ENCODE measurements at regions not wholly inside any gene's neighbourhood (a gene's known extent, or its start where the extent isn't known, plus 50 kb on each side); places are given as distances from the start of the nearest gene placed in this dataset.

DNA sequence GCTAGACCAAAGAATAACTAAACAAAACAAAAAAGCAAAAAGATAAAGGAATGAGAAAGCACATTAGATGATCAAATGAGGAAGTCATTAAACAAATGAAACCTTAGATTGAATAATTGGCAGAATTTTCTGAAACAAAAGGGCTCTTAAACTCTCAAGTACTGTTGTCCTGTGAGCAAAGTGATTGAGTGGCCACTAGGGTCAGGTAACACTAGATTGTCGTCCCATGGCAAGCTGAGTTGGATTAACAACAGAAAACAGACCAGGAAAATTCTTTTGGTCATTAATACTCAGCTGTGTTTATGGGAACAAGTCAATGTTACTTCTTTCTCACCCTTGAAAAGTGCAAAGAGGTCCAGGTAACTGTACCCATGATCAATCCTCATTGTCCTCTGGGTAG is 81.6 kb upstream of the MRPS30 start:
- TF ChIP-seq, protein P1, sequence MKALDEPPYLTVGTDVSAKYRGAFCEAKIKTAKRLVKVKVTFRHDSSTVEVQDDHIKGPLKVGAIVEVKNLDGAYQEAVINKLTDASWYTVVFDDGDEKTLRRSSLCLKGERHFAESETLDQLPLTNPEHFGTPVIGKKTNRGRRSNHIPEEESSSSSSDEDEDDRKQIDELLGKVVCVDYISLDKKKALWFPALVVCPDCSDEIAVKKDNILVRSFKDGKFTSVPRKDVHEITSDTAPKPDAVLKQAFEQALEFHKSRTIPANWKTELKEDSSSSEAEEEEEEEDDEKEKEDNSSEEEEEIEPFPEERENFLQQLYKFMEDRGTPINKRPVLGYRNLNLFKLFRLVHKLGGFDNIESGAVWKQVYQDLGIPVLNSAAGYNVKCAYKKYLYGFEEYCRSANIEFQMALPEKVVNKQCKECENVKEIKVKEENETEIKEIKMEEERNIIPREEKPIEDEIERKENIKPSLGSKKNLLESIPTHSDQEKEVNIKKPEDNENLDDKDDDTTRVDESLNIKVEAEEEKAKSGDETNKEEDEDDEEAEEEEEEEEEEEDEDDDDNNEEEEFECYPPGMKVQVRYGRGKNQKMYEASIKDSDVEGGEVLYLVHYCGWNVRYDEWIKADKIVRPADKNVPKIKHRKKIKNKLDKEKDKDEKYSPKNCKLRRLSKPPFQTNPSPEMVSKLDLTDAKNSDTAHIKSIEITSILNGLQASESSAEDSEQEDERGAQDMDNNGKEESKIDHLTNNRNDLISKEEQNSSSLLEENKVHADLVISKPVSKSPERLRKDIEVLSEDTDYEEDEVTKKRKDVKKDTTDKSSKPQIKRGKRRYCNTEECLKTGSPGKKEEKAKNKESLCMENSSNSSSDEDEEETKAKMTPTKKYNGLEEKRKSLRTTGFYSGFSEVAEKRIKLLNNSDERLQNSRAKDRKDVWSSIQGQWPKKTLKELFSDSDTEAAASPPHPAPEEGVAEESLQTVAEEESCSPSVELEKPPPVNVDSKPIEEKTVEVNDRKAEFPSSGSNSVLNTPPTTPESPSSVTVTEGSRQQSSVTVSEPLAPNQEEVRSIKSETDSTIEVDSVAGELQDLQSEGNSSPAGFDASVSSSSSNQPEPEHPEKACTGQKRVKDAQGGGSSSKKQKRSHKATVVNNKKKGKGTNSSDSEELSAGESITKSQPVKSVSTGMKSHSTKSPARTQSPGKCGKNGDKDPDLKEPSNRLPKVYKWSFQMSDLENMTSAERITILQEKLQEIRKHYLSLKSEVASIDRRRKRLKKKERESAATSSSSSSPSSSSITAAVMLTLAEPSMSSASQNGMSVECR (CRISPR knock-in tag; IDR thresholded peaks at IDR 0.05; ENCODE audit: borderline replicate concordance) = no peak
- TF ChIP-seq HMGA2 (CRISPR knock-in tag; IDR thresholded peaks at IDR 0.05) (no peak), ZNF416 (CRISPR knock-in tag; IDR thresholded peaks at IDR 0.05) (no peak), ZNF232 (CRISPR knock-in tag; IDR thresholded peaks at IDR 0.05) (no peak), PRRX2 (CRISPR knock-in tag; IDR thresholded peaks at IDR 0.05) (no peak), MYBL2 (CRISPR knock-in tag; IDR thresholded peaks at IDR 0.05) (no peak), FOXK1 (CRISPR knock-in tag; IDR thresholded peaks at IDR 0.05) (no peak)
- TF ChIP-seq, protein P2, sequence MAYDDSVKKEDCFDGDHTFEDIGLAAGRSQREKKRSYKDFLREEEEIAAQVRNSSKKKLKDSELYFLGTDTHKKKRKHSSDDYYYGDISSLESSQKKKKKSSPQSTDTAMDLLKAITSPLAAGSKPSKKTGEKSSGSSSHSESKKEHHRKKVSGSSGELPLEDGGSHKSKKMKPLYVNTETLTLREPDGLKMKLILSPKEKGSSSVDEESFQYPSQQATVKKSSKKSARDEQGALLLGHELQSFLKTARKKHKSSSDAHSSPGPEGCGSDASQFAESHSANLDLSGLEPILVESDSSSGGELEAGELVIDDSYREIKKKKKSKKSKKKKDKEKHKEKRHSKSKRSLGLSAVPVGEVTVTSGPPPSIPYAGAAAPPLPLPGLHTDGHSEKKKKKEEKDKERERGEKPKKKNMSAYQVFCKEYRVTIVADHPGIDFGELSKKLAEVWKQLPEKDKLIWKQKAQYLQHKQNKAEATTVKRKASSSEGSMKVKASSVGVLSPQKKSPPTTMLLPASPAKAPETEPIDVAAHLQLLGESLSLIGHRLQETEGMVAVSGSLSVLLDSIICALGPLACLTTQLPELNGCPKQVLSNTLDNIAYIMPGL (CRISPR knock-in tag; IDR thresholded peaks at IDR 0.05) = no peak
- TF ChIP-seq, protein P3, sequence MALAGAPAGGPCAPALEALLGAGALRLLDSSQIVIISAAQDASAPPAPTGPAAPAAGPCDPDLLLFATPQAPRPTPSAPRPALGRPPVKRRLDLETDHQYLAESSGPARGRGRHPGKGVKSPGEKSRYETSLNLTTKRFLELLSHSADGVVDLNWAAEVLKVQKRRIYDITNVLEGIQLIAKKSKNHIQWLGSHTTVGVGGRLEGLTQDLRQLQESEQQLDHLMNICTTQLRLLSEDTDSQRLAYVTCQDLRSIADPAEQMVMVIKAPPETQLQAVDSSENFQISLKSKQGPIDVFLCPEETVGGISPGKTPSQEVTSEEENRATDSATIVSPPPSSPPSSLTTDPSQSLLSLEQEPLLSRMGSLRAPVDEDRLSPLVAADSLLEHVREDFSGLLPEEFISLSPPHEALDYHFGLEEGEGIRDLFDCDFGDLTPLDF (CRISPR knock-in tag; IDR thresholded peaks at IDR 0.05) = no peak
- Mint-ChIP-seq H3K9me3 (peaks cover 8% of the 10 kb centered on the region), H3K27me3 (ENCODE audit: low read depth) (no peaks in the 10 kb centered on the region), H3K36me3 (peaks cover 6% of the 10 kb centered on the region), H3K4me1 (peaks cover 26% of the 10 kb centered on the region), H3K4me3 (no peak overlapping the region), H3K27ac (peak overlapping the region; percentile 79)
- peak; percentile 60 for ATAC-seq
- CTCF ChIA-PET = interaction anchor here (1.6 kb wide), 1 partner anchor 9 kb away, joined by 4 read pairs; no protein-coding TSS in a partner anchor
- POLR2A ChIA-PET = no interaction called here
- DNase-seq (ENCODE audit: low spot score) = no peak

DNA sequence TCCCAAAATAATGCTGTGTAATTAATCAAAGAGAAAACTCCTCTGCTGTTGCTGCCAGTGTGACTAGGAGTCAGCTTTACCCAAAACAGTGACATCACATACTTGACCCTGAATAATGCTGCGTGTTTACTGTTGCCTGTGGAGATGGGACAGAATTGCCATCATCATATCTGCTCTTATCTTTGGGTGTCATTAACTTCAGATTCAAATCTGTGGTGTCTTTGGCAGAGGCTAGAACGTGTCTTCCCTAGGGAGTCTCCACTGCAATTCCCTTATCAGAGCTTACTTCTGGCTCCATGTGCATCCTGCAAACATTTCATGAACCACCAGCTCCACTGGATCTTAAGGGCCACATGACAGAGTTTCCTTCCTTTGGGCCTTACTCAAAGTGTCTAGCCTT is 88.9 kb upstream of the MRPS30 start:
- no peak for ATAC-seq
- Mint-ChIP-seq H3K9me3 (no peaks in the 10 kb centered on the region), H3K27me3 (ENCODE audit: low read depth) (no peaks in the 10 kb centered on the region), H3K27ac (no peak overlapping the region), H3K4me3 (no peak overlapping the region), H3K4me1 (peaks cover 4% of the 10 kb centered on the region), H3K36me3 (no peaks in the 10 kb centered on the region)
- no peak for DNase-seq (ENCODE audit: low spot score)
- ChIA-PET POLR2A (no interaction called here), CTCF (no interaction called here)
- TF ChIP-seq, protein P4, sequence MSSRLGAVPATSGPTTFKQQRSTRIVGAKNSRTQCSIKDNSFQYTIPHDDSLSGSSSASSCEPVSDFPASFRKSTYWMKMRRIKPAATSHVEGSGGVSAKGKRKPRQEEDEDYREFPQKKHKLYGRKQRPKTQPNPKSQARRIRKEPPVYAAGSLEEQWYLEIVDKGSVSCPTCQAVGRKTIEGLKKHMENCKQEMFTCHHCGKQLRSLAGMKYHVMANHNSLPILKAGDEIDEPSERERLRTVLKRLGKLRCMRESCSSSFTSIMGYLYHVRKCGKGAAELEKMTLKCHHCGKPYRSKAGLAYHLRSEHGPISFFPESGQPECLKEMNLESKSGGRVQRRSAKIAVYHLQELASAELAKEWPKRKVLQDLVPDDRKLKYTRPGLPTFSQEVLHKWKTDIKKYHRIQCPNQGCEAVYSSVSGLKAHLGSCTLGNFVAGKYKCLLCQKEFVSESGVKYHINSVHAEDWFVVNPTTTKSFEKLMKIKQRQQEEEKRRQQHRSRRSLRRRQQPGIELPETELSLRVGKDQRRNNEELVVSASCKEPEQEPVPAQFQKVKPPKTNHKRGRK (CRISPR knock-in tag; IDR thresholded peaks at IDR 0.05; ENCODE audit: borderline replicate concordance) = no peak
- TF ChIP-seq, protein P5, sequence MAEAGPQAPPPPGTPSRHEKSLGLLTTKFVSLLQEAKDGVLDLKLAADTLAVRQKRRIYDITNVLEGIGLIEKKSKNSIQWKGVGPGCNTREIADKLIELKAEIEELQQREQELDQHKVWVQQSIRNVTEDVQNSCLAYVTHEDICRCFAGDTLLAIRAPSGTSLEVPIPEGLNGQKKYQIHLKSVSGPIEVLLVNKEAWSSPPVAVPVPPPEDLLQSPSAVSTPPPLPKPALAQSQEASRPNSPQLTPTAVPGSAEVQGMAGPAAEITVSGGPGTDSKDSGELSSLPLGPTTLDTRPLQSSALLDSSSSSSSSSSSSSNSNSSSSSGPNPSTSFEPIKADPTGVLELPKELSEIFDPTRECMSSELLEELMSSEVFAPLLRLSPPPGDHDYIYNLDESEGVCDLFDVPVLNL (CRISPR knock-in tag; IDR thresholded peaks at IDR 0.05; ENCODE audit: borderline replicate concordance, low read depth) = no peak
- TF ChIP-seq, protein P6, sequence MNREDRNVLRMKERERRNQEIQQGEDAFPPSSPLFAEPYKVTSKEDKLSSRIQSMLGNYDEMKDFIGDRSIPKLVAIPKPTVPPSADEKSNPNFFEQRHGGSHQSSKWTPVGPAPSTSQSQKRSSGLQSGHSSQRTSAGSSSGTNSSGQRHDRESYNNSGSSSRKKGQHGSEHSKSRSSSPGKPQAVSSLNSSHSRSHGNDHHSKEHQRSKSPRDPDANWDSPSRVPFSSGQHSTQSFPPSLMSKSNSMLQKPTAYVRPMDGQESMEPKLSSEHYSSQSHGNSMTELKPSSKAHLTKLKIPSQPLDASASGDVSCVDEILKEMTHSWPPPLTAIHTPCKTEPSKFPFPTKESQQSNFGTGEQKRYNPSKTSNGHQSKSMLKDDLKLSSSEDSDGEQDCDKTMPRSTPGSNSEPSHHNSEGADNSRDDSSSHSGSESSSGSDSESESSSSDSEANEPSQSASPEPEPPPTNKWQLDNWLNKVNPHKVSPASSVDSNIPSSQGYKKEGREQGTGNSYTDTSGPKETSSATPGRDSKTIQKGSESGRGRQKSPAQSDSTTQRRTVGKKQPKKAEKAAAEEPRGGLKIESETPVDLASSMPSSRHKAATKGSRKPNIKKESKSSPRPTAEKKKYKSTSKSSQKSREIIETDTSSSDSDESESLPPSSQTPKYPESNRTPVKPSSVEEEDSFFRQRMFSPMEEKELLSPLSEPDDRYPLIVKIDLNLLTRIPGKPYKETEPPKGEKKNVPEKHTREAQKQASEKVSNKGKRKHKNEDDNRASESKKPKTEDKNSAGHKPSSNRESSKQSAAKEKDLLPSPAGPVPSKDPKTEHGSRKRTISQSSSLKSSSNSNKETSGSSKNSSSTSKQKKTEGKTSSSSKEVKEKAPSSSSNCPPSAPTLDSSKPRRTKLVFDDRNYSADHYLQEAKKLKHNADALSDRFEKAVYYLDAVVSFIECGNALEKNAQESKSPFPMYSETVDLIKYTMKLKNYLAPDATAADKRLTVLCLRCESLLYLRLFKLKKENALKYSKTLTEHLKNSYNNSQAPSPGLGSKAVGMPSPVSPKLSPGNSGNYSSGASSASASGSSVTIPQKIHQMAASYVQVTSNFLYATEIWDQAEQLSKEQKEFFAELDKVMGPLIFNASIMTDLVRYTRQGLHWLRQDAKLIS (CRISPR knock-in tag; IDR thresholded peaks at IDR 0.05; ENCODE audit: borderline replicate concordance) = no peak
- TF ChIP-seq, protein P3 (CRISPR knock-in tag; IDR thresholded peaks at IDR 0.05) = no peak
- TF ChIP-seq FOXK1 (CRISPR knock-in tag; IDR thresholded peaks at IDR 0.05) = no peak
- TF ChIP-seq NR3C1 (CRISPR knock-in tag; conservative IDR thresholded peaks at IDR 0.05; ENCODE audit: low read depth) = no peak
- no peak for TF ChIP-seq RORB (CRISPR knock-in tag; IDR thresholded peaks at IDR 0.05)
- no peak for TF ChIP-seq ZNF232 (CRISPR knock-in tag; IDR thresholded peaks at IDR 0.05)
- no peak for TF ChIP-seq SMAD4 (CRISPR knock-in tag; IDR thresholded peaks at IDR 0.05)
- no peak for TF ChIP-seq TP53 (CRISPR knock-in tag; IDR thresholded peaks at IDR 0.05)
- TF ChIP-seq TCF7 (CRISPR knock-in tag; IDR thresholded peaks at IDR 0.05; ENCODE audit: low read depth) = no peak
- TF ChIP-seq ELF4 (CRISPR knock-in tag; IDR thresholded peaks at IDR 0.05; ENCODE audit: low read depth) = no peak
- no peak for TF ChIP-seq JAZF1 (CRISPR knock-in tag; IDR thresholded peaks at IDR 0.05)
- no peak for TF ChIP-seq NFYB (CRISPR knock-in tag; conservative IDR thresholded peaks at IDR 0.05; ENCODE audit: low read depth)
